ENCODE measurements at regions not wholly inside any gene's neighbourhood (a gene's known extent, or its start where the extent isn't known, plus 50 kb on each side); places are given as distances from the start of the nearest gene placed in this dataset.
A peak's percentile ranks its signal among the peaks of the same experiment; 100 is the strongest.

DNA sequence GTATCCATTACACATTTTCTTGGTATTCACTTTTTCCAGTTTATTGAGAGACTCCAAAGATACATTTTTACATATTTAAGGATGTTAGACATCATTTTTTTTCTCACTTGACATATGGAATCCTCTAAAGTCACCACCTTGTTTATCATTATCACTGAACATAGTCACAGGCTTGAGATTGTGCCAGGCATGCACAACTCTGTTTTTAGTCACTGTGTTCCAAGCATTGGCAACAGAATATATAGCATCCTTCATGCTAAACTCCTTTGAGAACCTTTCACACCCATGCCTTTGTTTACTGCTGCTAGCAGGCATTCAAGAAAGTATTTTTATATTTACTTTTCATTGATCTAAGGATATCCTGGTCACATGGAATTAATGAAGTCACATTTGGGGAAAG, 668.6 kb upstream of the ARRDC3 start (continued):
- TF ChIP-seq ZNF462 (CRISPR knock-in tag; IDR thresholded peaks at IDR 0.05), result no peak
- TF ChIP-seq CREB1 (CRISPR knock-in tag; IDR thresholded peaks at IDR 0.05; ENCODE audit: low read depth), result no peak
- TF ChIP-seq ETS1 (IDR thresholded peaks at IDR 0.05), result no peak
- no peak for TF ChIP-seq NANOG (IDR thresholded peaks at IDR 0.05; ENCODE audit: borderline replicate concordance)
- TF ChIP-seq EZH2phosphoT487 (IDR thresholded peaks at IDR 0.05; ENCODE audit: unreplicated experiment), result no peak
- TF ChIP-seq EZH2 (IDR thresholded peaks at IDR 0.05; ENCODE audit: low read depth, unreplicated experiment), result no peak
- TF ChIP-seq ZNF331 (CRISPR knock-in tag; IDR thresholded peaks at IDR 0.05; ENCODE audit: low read depth), result no peak
- TF ChIP-seq STAT1 (IDR thresholded peaks at IDR 0.05; ENCODE audit: unreplicated experiment), result no peak

GRCh38 chr5:92050970-92051369, 667.9 kb upstream of the ARRDC3 start:
- Mint-ChIP-seq H3K4me1 (no peaks in the 10 kb centered on the region), H3K9me3 (no peaks in the 10 kb centered on the region)
- TF ChIP-seq JUNB (IDR thresholded peaks at IDR 0.05; ENCODE audit: unreplicated experiment) (no peak), NANOG (IDR thresholded peaks at IDR 0.05; ENCODE audit: borderline replicate concordance) (no peak), ZNF331 (CRISPR knock-in tag; IDR thresholded peaks at IDR 0.05; ENCODE audit: low read depth) (no peak), ETS1 (IDR thresholded peaks at IDR 0.05) (no peak)
- TF ChIP-seq, protein P1, sequence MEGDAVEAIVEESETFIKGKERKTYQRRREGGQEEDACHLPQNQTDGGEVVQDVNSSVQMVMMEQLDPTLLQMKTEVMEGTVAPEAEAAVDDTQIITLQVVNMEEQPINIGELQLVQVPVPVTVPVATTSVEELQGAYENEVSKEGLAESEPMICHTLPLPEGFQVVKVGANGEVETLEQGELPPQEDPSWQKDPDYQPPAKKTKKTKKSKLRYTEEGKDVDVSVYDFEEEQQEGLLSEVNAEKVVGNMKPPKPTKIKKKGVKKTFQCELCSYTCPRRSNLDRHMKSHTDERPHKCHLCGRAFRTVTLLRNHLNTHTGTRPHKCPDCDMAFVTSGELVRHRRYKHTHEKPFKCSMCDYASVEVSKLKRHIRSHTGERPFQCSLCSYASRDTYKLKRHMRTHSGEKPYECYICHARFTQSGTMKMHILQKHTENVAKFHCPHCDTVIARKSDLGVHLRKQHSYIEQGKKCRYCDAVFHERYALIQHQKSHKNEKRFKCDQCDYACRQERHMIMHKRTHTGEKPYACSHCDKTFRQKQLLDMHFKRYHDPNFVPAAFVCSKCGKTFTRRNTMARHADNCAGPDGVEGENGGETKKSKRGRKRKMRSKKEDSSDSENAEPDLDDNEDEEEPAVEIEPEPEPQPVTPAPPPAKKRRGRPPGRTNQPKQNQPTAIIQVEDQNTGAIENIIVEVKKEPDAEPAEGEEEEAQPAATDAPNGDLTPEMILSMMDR (conservative IDR thresholded peaks at IDR 0.05; ENCODE audit: low read depth in 2 of 2), result peak in 1 of 2 experiments; percentile 53; a peak in 3 of 4 replicates

More at GRCh38 chr5:92050970-92051369, 667.9 kb upstream of the ARRDC3 start:
- H3K27ac ChIP-seq (ENCODE audit: low read depth), result no peak overlapping the region
- no peaks in the 10 kb centered on the region for H3K9me2 ChIP-seq (ENCODE audit: insufficient read depth)
- Mint-ChIP-seq H3K36me3 (ENCODE audit: low read depth) (no peaks in the 10 kb centered on the region; the same call in 2 of the 3 replicates), H3K4me3 (no peak overlapping the region), H3K27me3 (ENCODE audit: insufficient read depth, low read depth, poor library complexity) (no peaks in the 10 kb centered on the region), H3K27ac (0 out of 2 replicates have a peak overlapping the region, but pooled peaks have one; percentile 38)
- no peaks in the 10 kb centered on the region for H4K20me1 ChIP-seq (replicated peaks; ENCODE audit: insufficient read depth)
- H3K4me3 ChIP-seq, result no peak overlapping the region
- no peaks in the 10 kb centered on the region for H3K4me1 ChIP-seq (ENCODE audit: insufficient read depth)
- H3K79me2 ChIP-seq (replicated peaks; ENCODE audit: insufficient read depth), result no peaks in the 10 kb centered on the region
- no peaks in the 10 kb centered on the region for H3F3A ChIP-seq (replicated peaks; ENCODE audit: low read depth)
- peak; percentile 20 for DNase-seq (ENCODE audit: low spot score)
- ATAC-seq, result no peak
- no peaks in the 10 kb centered on the region for H3K36me3 ChIP-seq (ENCODE audit: insufficient read depth)
- H3K27me3 ChIP-seq (ENCODE audit: insufficient read depth), result no peaks in the 10 kb centered on the region
- no peak overlapping the region for H3K4me2 ChIP-seq
- H2AFZ ChIP-seq, result no peak overlapping the region

Measured in GM23338 (cell line).